ENCODE measurements at regions not wholly inside any gene's neighbourhood (a gene's known extent, or its start where the extent isn't known, plus 50 kb on each side); places are given as distances from the start of the nearest gene placed in this dataset.
"Not testable (repeated sequence)": the region's sequence is repeated elsewhere in the genome, so short reads cannot be mapped to it uniquely, and the experiment has no call there.

- no peak for DNase-seq (ENCODE audit: low read depth)
Measured at GRCh38 chr9:22170556-22170955, 161.5 kb upstream of the CDKN2B start.

GRCh38 chr9:22170990-22171670 lies 162.0 kb upstream of the CDKN2B start:
- no peak for DNase-seq (ENCODE audit: low read depth)

GRCh38 chr9:22171691-22172090 lies 162.6 kb upstream of the CDKN2B start:
- no peak for DNase-seq (ENCODE audit: low read depth)

- DNase-seq (ENCODE audit: low read depth) = no peak
Measured at GRCh38 chr9:22173908-22174307, 164.8 kb upstream of the CDKN2B start.

- DNase-seq (ENCODE audit: low read depth) = no peak
Measured at GRCh38 chr9:22175972-22176545, 167.0 kb upstream of the CDKN2B start.

GRCh38 chr9:22181021-22181420 lies 171.9 kb upstream of the CDKN2B start:
- not testable (repeated sequence) for DNase-seq (ENCODE audit: low read depth)

GRCh38 chr9:22189471-22189870 lies 180.4 kb upstream of the CDKN2B start:
- DNase-seq (ENCODE audit: low read depth) = no peak

- not testable (repeated sequence) for DNase-seq (ENCODE audit: low read depth)
Measured at GRCh38 chr9:22197000-22197399, 187.9 kb upstream of the CDKN2B start.

GRCh38 chr9:22198681-22199080 lies 189.6 kb upstream of the CDKN2B start:
- DNase-seq (ENCODE audit: low read depth) = no peak

- no peak for DNase-seq (ENCODE audit: low read depth)
Measured at GRCh38 chr9:22201256-22201655, 192.2 kb upstream of the CDKN2B start.

GRCh38 chr9:22203371-22204138 lies 194.4 kb upstream of the CDKN2B start:
- DNase-seq (ENCODE audit: low read depth) = peak; percentile 30

- no peak for DNase-seq (ENCODE audit: low read depth)
Measured at GRCh38 chr9:22204240-22204639, 195.1 kb upstream of the CDKN2B start.

- DNase-seq (ENCODE audit: low read depth) = no peak
Measured at GRCh38 chr9:22206833-22207232, 197.7 kb upstream of the CDKN2B start.

- DNase-seq (ENCODE audit: low read depth) = peak; percentile 67
Measured at GRCh38 chr9:22208846-22209585, 199.9 kb upstream of the CDKN2B start.

- DNase-seq (ENCODE audit: low read depth) = no peak
Measured at GRCh38 chr9:22210262-22210661, 201.2 kb upstream of the CDKN2B start.

GRCh38 chr9:22210936-22211335 lies 201.8 kb upstream of the CDKN2B start:
- DNase-seq (ENCODE audit: low read depth) = peak; percentile 46

- peak; percentile 98 for DNase-seq (ENCODE audit: low read depth)
Measured at GRCh38 chr9:22211588-22212360, 202.7 kb upstream of the CDKN2B start.

GRCh38 chr9:22214021-22214420 lies 204.9 kb upstream of the CDKN2B start:
- no peak for DNase-seq (ENCODE audit: low read depth)

GRCh38 chr9:22214497-22215031 lies 205.5 kb upstream of the CDKN2B start:
- peak; percentile 66 for DNase-seq (ENCODE audit: low read depth)

GRCh38 chr9:22215521-22215920 lies 206.4 kb upstream of the CDKN2B start:
- DNase-seq (ENCODE audit: low read depth) = no peak

GRCh38 chr9:22216730-22217172 lies 207.6 kb upstream of the CDKN2B start:
- peak; percentile 96 for DNase-seq (ENCODE audit: low read depth)
